C4-2B (cell line): ENCODE measurements at regions not wholly inside any gene's neighbourhood (a gene's known extent, or its start where the extent isn't known, plus 50 kb on each side); places are given as distances from the start of the nearest gene placed in this dataset.

Experiments
- H3K27ac ChIP-seq: fragments of 450-650 bp; 2 replicates; pipeline ENCODE4 v1.5.1; 2017
- CTCF ChIP-seq: fragments of 450-650 bp; conservative IDR thresholded peaks from 2 replicates; pipeline ENCODE4 v1.5.1; 2017; ENCODE audit warnings: mild to moderate bottlenecking
- ZFX ChIP-seq: fragments of 450-650 bp; IDR thresholded peaks from 2 replicates; pipeline ENCODE4 v1.6.1; 2017

- TF ChIP-seq ZFX: no peak
- TF ChIP-seq CTCF: peak; percentile 31
Observed at GRCh38 chr7:115676080-115676479, 354.5 kb downstream of the TFEC start.

DNA sequence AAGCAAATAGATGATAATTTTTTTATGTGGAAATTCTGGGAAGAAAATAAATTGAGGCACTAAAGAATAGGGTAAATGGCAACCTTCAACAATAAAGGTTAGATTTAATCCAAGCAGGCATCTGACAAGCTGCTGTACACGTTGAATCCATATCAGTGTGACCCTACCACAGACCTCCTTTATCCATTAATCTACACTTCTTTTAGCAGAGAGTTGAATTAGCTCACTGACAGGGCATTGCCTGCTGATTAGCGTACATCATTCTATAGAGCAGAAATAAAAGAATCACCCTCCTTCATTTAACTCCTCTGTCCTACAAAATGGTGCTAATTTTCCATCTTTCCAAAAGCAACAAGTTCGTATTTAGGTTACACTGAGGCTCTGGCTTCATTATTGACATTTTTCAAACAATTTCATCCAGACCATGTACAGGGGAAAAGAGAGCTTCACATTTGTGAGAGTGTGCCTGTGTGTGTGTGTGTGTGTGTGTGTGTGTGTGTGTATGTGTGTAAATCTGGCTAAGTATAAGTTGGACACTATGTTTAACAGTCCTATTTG, 356.0 kb downstream of the TFEC start:
- TF ChIP-seq ZFX (no peak), CTCF (no peak)

More at GRCh38 chr7:115676080-115676479, 354.5 kb downstream of the TFEC start:
- H3K27ac ChIP-seq: no peak overlapping the region

GRCh38 chr7:115672024-115672423, 358.5 kb downstream of the TFEC start:
- no peak overlapping the region for H3K27ac ChIP-seq

More for the DNA sequence above, 356.0 kb downstream of the TFEC start:
- H3K27ac ChIP-seq: no peak overlapping the region

DNA sequence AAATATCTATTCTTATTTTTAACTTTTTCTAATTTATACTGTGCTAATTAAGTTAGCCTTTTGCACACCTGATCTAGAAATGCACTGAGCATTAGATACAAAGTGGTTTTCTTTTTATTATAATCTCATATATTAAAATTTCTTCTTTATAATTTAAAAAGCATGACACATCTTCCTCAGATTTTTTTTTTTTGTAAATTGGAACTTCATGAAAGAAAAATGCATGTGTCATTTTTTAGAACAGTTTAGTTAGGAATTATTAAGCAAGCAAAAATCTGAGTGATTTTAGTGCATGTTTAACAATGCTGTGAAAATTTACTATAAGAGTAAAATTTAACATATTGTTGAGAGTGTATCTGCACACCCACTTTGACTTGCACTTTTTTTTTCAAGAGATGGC, 367.9 kb downstream of the TFEC start:
- TF ChIP-seq ZFX: no peak
- no peak for TF ChIP-seq CTCF
- H3K27ac ChIP-seq: no peak overlapping the region

More at GRCh38 chr7:115672024-115672423, 358.5 kb downstream of the TFEC start:
- TF ChIP-seq ZFX: no peak
- TF ChIP-seq CTCF: no peak

GRCh38 chr7:115662120-115662519, 368.4 kb downstream of the TFEC start:
- TF ChIP-seq CTCF (no peak), ZFX (no peak)
- H3K27ac ChIP-seq: no peak overlapping the region

DNA sequence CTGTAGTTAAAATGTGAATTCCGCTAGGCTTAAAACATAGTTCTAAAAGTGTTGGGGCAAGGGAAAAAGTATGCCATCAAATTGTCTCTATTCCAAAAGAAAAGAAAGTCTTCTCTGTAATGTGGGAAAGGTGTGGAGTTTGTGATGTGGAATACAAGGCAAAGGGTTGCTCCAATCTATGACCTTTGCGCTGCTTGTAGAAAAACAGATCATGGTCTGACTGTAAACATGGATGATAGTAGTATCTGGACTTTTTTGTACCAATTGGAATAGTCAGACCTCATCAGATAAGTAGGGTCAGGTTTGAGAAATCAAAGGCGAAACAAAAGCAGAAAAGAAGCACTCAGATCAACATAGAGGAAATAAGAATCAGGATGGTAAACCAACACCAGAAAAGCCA, 372.3 kb downstream of the TFEC start:
- TF ChIP-seq CTCF (no peak), ZFX (no peak)
- no peak overlapping the region for H3K27ac ChIP-seq

- TF ChIP-seq ZFX (no peak), CTCF (no peak)
Observed at GRCh38 chr7:115654384-115655214, 376.0 kb downstream of the TFEC start.

More at GRCh38 chr7:115654384-115655214, 376.0 kb downstream of the TFEC start:
- H3K27ac ChIP-seq: no peak overlapping the region
